B cell (primary cell): ENCODE measurements at regions not wholly inside any gene's neighbourhood (a gene's known extent, or its start where the extent isn't known, plus 50 kb on each side); places are given as distances from the start of the nearest gene placed in this dataset.

Experiments
- ATAC-seq: fragments of 200-7000 bp; cut with Tn5 transposase; one replicate; pipeline ENCODE4 v1.10.0; 2021; ENCODE audit warnings: low read depth, mild to moderate bottlenecking, moderate number of reproducible peaks, moderate library complexity
- CTCF ChIA-PET: fragments of 350-600 bp; sonication (Branson Sonifier 250); formaldehyde crosslinking; loops from one replicate; lab custom pipeline; 2021; ENCODE audit warnings: antibody characterized with exemption, inconsistent platforms; lab: Charles Lee
- POLR2A ChIA-PET: fragments of 350-600 bp; sonication (Branson Sonifier 250); formaldehyde crosslinking; loops from one replicate; lab custom pipeline; 2021; ENCODE audit warnings: antibody characterized with exemption; lab: Charles Lee
- DNase-seq: peaks from one replicate; pipeline ENCODE4 v3.0.0; 2013
- H2AFZ ChIP-seq: 2 replicates; pipeline ENCODE4 v1.6.1; 2012; ENCODE audit warnings: mild to moderate bottlenecking, low read depth, low read length; ENCODE audit not compliant: insufficient read depth, poor library complexity, severe bottlenecking
- H3K27ac ChIP-seq, 2 donors: 1 replicate in 1 of 2; 2 replicates in 1 of 2; pipeline ENCODE4 v1.5.1; 2012 to 2013; ENCODE audit warnings: low read length in 2 of 2, mild to moderate bottlenecking in 2 of 2, moderate library complexity in 1 of 2
- H3K27me3 ChIP-seq, 4 experiments: fragments of 200-600 bp in 1 of 4; sonication (generic) in 1 of 4; replicated peaks in 1 of 4; 1 replicate in 2 of 4; 2 replicates in 2 of 4; pipeline versions ENCODE4 v1.6.1 to v1.7.0; 2013 to 2016; ENCODE audit warnings: low read length in 3 of 4, mild to moderate bottlenecking in 2 of 4, mixed read lengths in 1 of 4, moderate library complexity in 1 of 4; ENCODE audit not compliant: insufficient read depth in 4 of 4, control insufficient read depth in 3 of 4; ENCODE audit errors: control extremely low read depth in 1 of 4
- H3K36me3 ChIP-seq, 2 experiments: replicated peaks in 1 of 2; 1 replicate in 1 of 2; 2 replicates in 1 of 2; pipeline versions ENCODE4 v1.6.1 to v1.7.1; 2013; ENCODE audit warnings: low read length in 1 of 2; ENCODE audit not compliant: insufficient read depth in 2 of 2, control insufficient read depth in 1 of 2; ENCODE audit errors: control extremely low read depth in 1 of 2, extremely low read depth in 1 of 2
- H3K4me1 ChIP-seq, 2 donors: fragments of 200-600 bp in 1 of 2; sonication (generic) in 1 of 2; 1 replicate in 1 of 2; 2 replicates in 1 of 2; pipeline versions ENCODE4 v1.5.1 to v1.6.1; 2013 to 2017; ENCODE audit warnings: low read length in 2 of 2; ENCODE audit not compliant: control insufficient read depth in 2 of 2, insufficient read depth in 2 of 2
- H3K4me2 ChIP-seq: replicated peaks from 2 replicates; pipeline ENCODE3; 2012; ENCODE audit warnings: mild to moderate bottlenecking, low read depth, low read length; ENCODE audit not compliant: poor library complexity, severe bottlenecking
- H3K4me3 ChIP-seq, 5 experiments: fragments of 200-600 bp in 1 of 5; sonication (generic) in 1 of 5; 1 replicate in 3 of 5; 2 replicates in 2 of 5; pipeline versions ENCODE4 v1.5.1 to v1.7.0; 2011 to 2016; ENCODE audit warnings: low read length in 4 of 5, mild to moderate bottlenecking in 4 of 5, low read depth in 2 of 5, control low read depth in 1 of 5, moderate library complexity in 1 of 5; ENCODE audit not compliant: insufficient read depth in 1 of 5; ENCODE audit errors: control extremely low read depth in 1 of 5, extremely low read depth in 1 of 5
- H3K79me2 ChIP-seq: fragments of 200-600 bp; sonication (generic); one replicate; pipeline ENCODE4 v1.6.0; 2016; ENCODE audit warnings: low read length; ENCODE audit not compliant: control insufficient read depth, insufficient read depth
- H3K9ac ChIP-seq: fragments of 200-600 bp; sonication (generic); 2 replicates; pipeline ENCODE4 v1.6.1; 2017; ENCODE audit warnings: mild to moderate bottlenecking, low read length, moderate library complexity
- H3K9me3 ChIP-seq, 3 donors: one replicate each; pipeline versions ENCODE4 v1.6.1 to v1.7.1; 2013; ENCODE audit warnings: low read length in 2 of 3; ENCODE audit not compliant: control insufficient read depth in 2 of 3, insufficient read depth in 1 of 3; ENCODE audit errors: control extremely low read depth in 1 of 3
- H4K20me1 ChIP-seq: 2 replicates; pipeline ENCODE4 v1.6.0; 2012; ENCODE audit warnings: mild to moderate bottlenecking, low read length; ENCODE audit not compliant: insufficient read depth, control insufficient read depth, poor library complexity, severe bottlenecking
- H3K27ac Mint-ChIP-seq: one replicate; pipeline ENCODE4 v1.8.0; 2021; ENCODE audit warnings: mixed read lengths
- H3K27me3 Mint-ChIP-seq: one replicate; pipeline ENCODE4 v1.8.0; 2021; ENCODE audit warnings: mixed read lengths
- H3K4me1 Mint-ChIP-seq: one replicate; pipeline ENCODE4 v1.8.0; 2021; ENCODE audit warnings: mixed read lengths
- H3K4me3 Mint-ChIP-seq: one replicate; pipeline ENCODE4 v1.8.0; 2021; ENCODE audit warnings: mixed read lengths
- H3K9me3 Mint-ChIP-seq: one replicate; pipeline ENCODE4 v1.8.0; 2022; ENCODE audit warnings: mixed read lengths; ENCODE audit not compliant: insufficient read depth
- CTCF ChIP-seq: fragments of 200-600 bp; IDR thresholded peaks from one replicate; pipeline ENCODE4 v1.8.0; 2022; ENCODE audit warnings: antibody characterized with exemption, mild to moderate bottlenecking
- EZH2 ChIP-seq: IDR thresholded peaks from 2 replicates; pipeline ENCODE4 v1.6.1; 2012; ENCODE audit warnings: borderline replicate concordance, low read depth, mild to moderate bottlenecking, moderate library complexity, low read length; ENCODE audit not compliant: insufficient read depth, poor library complexity, severe bottlenecking
- WGBS: methylation state at CpG from one replicate; pipeline ENCODE4 v1.1.5; 2013; ENCODE audit warnings: missing lambda C conversion rate; ENCODE audit not compliant: insufficient coverage; 5-methylcytosine and 5-hydroxymethylcytosine counted together
- intact Hi-C: fragments of 100-400 bp; cut with micrococcal nuclease; formaldehyde crosslinking; loops from one replicate; pipeline ENCODE4 v1.10.0; 2022

GRCh38 chr3:20540066-20540465, 354.1 kb upstream of the SGO1 start:
- no peak overlapping the region for H3K27ac ChIP-seq
- Mint-ChIP-seq H3K9me3 (no peaks in the 10 kb centered on the region), H3K4me3 (no peak overlapping the region), H3K4me1 (no peaks in the 10 kb centered on the region), H3K27me3 (no peaks in the 10 kb centered on the region), H3K27ac (no peak overlapping the region)
- POLR2A ChIA-PET = no interaction called here
- H3K4me3 ChIP-seq = no peak overlapping the region
- DNase-seq (no peak), ATAC-seq (no peak)
- 67% methylated on average over 1 of the region's 3 CpGs for WGBS
- TF ChIP-seq CTCF (no peak), EZH2 (no peak)
- CTCF ChIA-PET = no interaction called here
- no peaks in the 10 kb centered on the region for H3K36me3 ChIP-seq
- no peak overlapping the region for H3K4me2 ChIP-seq
- no peaks in the 10 kb centered on the region for H3K79me2 ChIP-seq
- no peak overlapping the region for H3K9ac ChIP-seq
- intact Hi-C loops = no loop called here
- H3K4me1 ChIP-seq = no peaks in the 10 kb centered on the region
- no peaks in the 10 kb centered on the region for H4K20me1 ChIP-seq
- no peaks in the 10 kb centered on the region for H3K27me3 ChIP-seq
- H2AFZ ChIP-seq = no peak overlapping the region
- no peaks in the 10 kb centered on the region for H3K9me3 ChIP-seq

DNA sequence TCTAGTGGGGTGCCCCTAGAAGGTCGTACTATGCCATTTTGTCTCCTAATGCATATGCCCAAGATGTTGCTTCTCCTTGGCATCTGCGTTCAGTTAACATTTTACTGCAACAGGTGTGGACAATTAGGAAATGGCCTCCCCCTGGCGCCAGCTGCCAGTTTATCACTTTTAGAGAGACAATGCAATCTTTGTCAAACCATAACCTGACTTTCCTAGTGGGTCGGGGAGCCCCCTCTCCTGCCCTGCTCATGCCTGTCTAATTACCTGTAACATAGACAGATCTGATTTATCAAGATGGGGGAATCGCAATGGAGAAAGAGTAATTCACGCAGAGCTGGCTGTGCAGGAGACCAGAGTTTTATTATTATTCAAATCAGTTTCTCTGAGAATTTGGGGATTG, 353.7 kb upstream of the SGO1 start:
- no peak overlapping the region for H3K4me3 Mint-ChIP-seq
- intact Hi-C loops = no loop called here
- Histone ChIP-seq H3K4me1 (no peaks in the 10 kb centered on the region), H4K20me1 (no peaks in the 10 kb centered on the region), H3K36me3 (no peaks in the 10 kb centered on the region), H3K9me3 (no peaks in the 10 kb centered on the region), H2AFZ (no peak overlapping the region), H3K9ac (no peak overlapping the region), H3K27me3 (no peaks in the 10 kb centered on the region), H3K4me3 (no peak overlapping the region), H3K79me2 (no peaks in the 10 kb centered on the region), H3K4me2 (no peak overlapping the region), H3K27ac (no peak overlapping the region)
- WGBS = 89% methylated on average over 5 of the region's 6 CpGs
- ChIA-PET CTCF (no interaction called here), POLR2A (no interaction called here)
- no peak for DNase-seq
- ATAC-seq = no peak
- TF ChIP-seq CTCF (no peak), EZH2 (no peak)
- no peaks in the 10 kb centered on the region for H3K27me3 Mint-ChIP-seq
- no peaks in the 10 kb centered on the region for H3K9me3 Mint-ChIP-seq
- H3K27ac Mint-ChIP-seq = no peak overlapping the region
- H3K4me1 Mint-ChIP-seq = no peaks in the 10 kb centered on the region
